ENCODE measurements at regions not wholly inside any gene's neighbourhood (a gene's known extent, or its start where the extent isn't known, plus 50 kb on each side); places are given as distances from the start of the nearest gene placed in this dataset.

GRCh38 chr13:33976965-33977364 is 159.0 kb downstream of the RFC3 start:
- no peak for TF ChIP-seq CTCF (conservative IDR thresholded peaks at IDR 0.05; ENCODE audit: low read depth, low read length)
- no peak overlapping the region for H3K9ac ChIP-seq
- no peaks in the 10 kb centered on the region for H3K36me3 ChIP-seq (ENCODE audit: insufficient read depth)

GRCh38 chr13:33978653-33979052 is 160.7 kb downstream of the RFC3 start:
- no peak for TF ChIP-seq CTCF (conservative IDR thresholded peaks at IDR 0.05; ENCODE audit: low read depth, low read length)
- Histone ChIP-seq H3K4me2 (no peak overlapping the region), H3K9ac (no peak overlapping the region), H3K4me3 (IDR thresholded peaks at IDR 0.05; ENCODE audit: insufficient read depth, low read depth, low read length) (no peak overlapping the region), H3K27me3 (ENCODE audit: insufficient read depth, low read depth) (no peaks in the 10 kb centered on the region), H2AFZ (ENCODE audit: low read depth) (no peak overlapping the region), H3K36me3 (ENCODE audit: insufficient read depth) (no peaks in the 10 kb centered on the region), H3K27ac (no peak overlapping the region), H3K79me2 (ENCODE audit: insufficient read depth, low read depth) (no peaks in the 10 kb centered on the region), H4K20me1 (ENCODE audit: insufficient read depth) (no peaks in the 10 kb centered on the region), H3K4me1 (ENCODE audit: low read depth, poor library complexity, severe bottlenecking) (no peaks in the 10 kb centered on the region)

More at GRCh38 chr13:33976965-33977364, 159.0 kb downstream of the RFC3 start:
- Histone ChIP-seq H3K4me2 (no peak overlapping the region), H2AFZ (ENCODE audit: low read depth) (no peak overlapping the region), H3K4me3 (IDR thresholded peaks at IDR 0.05; ENCODE audit: insufficient read depth, low read depth, low read length) (no peak overlapping the region), H4K20me1 (ENCODE audit: insufficient read depth) (no peaks in the 10 kb centered on the region), H3K27me3 (ENCODE audit: insufficient read depth, low read depth) (no peaks in the 10 kb centered on the region), H3K27ac (no peak overlapping the region), H3K79me2 (ENCODE audit: insufficient read depth, low read depth) (no peaks in the 10 kb centered on the region), H3K4me1 (ENCODE audit: low read depth, poor library complexity, severe bottlenecking) (no peaks in the 10 kb centered on the region)

GRCh38 chr13:33992881-33993336 is 175.0 kb downstream of the RFC3 start:
- Histone ChIP-seq H3K4me3 (IDR thresholded peaks at IDR 0.05; ENCODE audit: insufficient read depth, low read depth, low read length) (no peak overlapping the region), H3K27ac (no peak overlapping the region), H3K9ac (no peak overlapping the region), H3K4me2 (no peak overlapping the region), H3K27me3 (ENCODE audit: insufficient read depth, low read depth) (no peaks in the 10 kb centered on the region), H2AFZ (ENCODE audit: low read depth) (no peak overlapping the region), H3K4me1 (ENCODE audit: low read depth, poor library complexity, severe bottlenecking) (no peaks in the 10 kb centered on the region), H3K79me2 (ENCODE audit: insufficient read depth, low read depth) (no peaks in the 10 kb centered on the region), H3K36me3 (ENCODE audit: insufficient read depth) (no peaks in the 10 kb centered on the region), H4K20me1 (ENCODE audit: insufficient read depth) (no peaks in the 10 kb centered on the region)
- TF ChIP-seq CTCF (conservative IDR thresholded peaks at IDR 0.05; ENCODE audit: low read depth, low read length) = no peak

- Histone ChIP-seq H3K4me2 (no peak overlapping the region), H4K20me1 (ENCODE audit: insufficient read depth) (no peaks in the 10 kb centered on the region), H3K27me3 (ENCODE audit: insufficient read depth, low read depth) (no peaks in the 10 kb centered on the region), H2AFZ (ENCODE audit: low read depth) (no peak overlapping the region), H3K79me2 (ENCODE audit: insufficient read depth, low read depth) (no peaks in the 10 kb centered on the region), H3K4me3 (IDR thresholded peaks at IDR 0.05; ENCODE audit: insufficient read depth, low read depth, low read length) (no peak overlapping the region), H3K27ac (no peak overlapping the region), H3K36me3 (ENCODE audit: insufficient read depth) (no peaks in the 10 kb centered on the region), H3K9ac (no peak overlapping the region), H3K4me1 (ENCODE audit: low read depth, poor library complexity, severe bottlenecking) (no peaks in the 10 kb centered on the region)
- TF ChIP-seq CTCF (conservative IDR thresholded peaks at IDR 0.05; ENCODE audit: low read depth, low read length) = no peak
Measured at GRCh38 chr13:33994198-33994597, 176.2 kb downstream of the RFC3 start.

Data from KMS-11 (cell line).